C4-2B (cell line): ENCODE measurements at regions not wholly inside any gene's neighbourhood (a gene's known extent, or its start where the extent isn't known, plus 50 kb on each side); places are given as distances from the start of the nearest gene placed in this dataset.

Source experiments
- CTCF ChIP-seq: fragments of 450-650 bp; conservative IDR thresholded peaks from 2 replicates; pipeline ENCODE4 v1.5.1; 2017; ENCODE audit warnings: mild to moderate bottlenecking
- ZFX ChIP-seq: fragments of 450-650 bp; IDR thresholded peaks from 2 replicates; pipeline ENCODE4 v1.6.1; 2017

- TF ChIP-seq CTCF: no peak
- TF ChIP-seq ZFX: no peak
These were observed 775.4 kb upstream of the ID2 start for GRCh38 chr2:7906431-7906830.
